COLO829 (cell line): ENCODE measurements at regions not wholly inside any gene's neighbourhood (a gene's known extent, or its start where the extent isn't known, plus 50 kb on each side); places are given as distances from the start of the nearest gene placed in this dataset.
"Not testable (repeated sequence)": the region's sequence is repeated elsewhere in the genome, so short reads cannot be mapped to it uniquely, and the experiment has no call there.

Experiments
- DNase-seq: peaks from one replicate; pipeline ENCODE4 v3.0.0; 2012; ENCODE audit warnings: low spot score

DNA sequence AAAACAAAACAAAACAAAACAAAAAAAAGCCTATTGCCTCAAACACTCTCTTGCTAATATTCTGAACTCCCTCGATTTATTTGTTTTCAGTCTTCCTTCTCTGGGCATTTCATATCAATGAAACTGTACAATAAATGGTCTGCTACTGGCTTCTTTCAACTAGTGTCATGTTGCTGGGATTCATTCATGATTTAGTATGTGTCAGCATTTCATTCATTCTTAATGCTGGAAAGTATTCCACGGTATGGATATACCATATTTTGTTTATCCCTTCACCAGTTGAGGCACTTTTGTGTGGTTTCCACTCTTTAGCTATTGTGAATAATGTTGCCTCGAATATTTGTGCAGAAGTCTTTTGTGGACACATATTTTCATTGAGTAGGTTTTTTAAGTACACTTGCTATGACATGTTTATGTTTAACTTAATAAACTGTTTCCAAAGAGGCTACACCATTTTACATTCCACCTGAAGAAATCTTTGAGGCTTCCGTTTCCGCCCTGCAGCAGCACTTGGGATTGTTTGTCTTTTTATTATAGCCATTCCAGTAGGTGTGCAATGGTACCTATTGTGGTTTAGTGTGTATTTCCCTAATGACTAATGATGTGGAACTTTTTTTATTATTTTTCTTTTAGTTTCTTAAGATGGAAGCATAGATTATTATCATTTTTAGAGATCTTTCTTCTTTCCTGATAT lies 543.6 kb upstream of the SOX11 start:
- no peak for DNase-seq

DNA sequence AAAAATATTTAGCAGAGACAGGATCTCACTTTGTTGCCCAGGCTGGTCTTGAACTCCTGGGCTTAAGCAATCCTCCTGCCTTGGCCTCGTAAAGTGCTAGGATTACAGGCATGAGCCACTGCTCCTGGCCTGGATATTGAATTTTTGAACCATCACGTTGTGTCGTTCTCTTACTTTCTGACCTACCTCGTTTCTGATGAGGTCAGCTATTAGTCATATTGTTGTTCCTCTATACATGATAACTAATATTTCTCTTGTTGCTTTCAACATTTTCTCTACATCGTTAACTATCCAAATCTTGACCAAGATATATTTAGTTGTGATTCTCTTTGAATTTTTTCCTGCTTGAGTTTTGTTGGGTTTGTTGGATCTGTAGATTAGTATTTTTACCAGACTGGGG lies 541.3 kb upstream of the SOX11 start:
- DNase-seq = no peak

GRCh38 chr2:5164776-5165525 lies 527.2 kb upstream of the SOX11 start:
- peak; percentile 66 for DNase-seq

DNA sequence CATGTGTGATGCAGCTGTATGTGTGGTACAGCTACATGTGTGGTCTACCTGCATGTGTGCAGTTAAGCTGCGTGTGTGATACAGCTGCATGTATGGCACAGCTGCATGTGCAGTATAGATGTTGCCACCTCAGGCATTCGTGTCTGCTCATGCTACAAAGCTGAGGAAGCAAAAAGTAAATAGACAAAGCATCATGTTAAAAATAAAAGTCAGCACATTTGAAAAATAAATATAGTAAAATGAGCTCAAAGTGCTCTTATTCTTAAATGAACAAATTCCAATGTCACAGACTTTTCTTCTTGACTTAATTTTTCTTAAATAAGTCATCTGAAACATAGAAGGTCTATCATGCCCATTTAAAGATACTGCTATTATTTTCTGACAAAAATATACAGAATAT lies 519.3 kb upstream of the SOX11 start:
- DNase-seq = no peak

- DNase-seq = no peak
Observed at GRCh38 chr2:5173876-5174535, 518.2 kb upstream of the SOX11 start.

DNA sequence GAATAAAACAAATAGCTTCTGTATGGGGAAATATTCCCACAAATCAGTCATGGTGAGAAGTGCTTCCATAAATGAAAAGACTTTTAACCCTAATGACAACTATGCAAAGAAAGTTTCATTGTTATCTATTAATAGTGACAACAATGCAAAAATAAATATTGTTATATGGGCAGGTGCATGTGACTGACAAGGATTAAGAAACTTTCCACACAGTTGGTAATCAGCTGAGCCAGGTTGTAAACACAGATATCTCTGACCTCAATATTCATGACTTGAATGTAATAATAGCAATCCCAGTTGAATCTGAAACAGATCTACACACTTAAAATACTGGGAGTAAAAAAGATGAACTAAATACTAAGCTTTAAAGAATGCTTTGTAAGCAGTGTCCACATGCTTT lies 517.0 kb upstream of the SOX11 start:
- DNase-seq = no peak

DNA sequence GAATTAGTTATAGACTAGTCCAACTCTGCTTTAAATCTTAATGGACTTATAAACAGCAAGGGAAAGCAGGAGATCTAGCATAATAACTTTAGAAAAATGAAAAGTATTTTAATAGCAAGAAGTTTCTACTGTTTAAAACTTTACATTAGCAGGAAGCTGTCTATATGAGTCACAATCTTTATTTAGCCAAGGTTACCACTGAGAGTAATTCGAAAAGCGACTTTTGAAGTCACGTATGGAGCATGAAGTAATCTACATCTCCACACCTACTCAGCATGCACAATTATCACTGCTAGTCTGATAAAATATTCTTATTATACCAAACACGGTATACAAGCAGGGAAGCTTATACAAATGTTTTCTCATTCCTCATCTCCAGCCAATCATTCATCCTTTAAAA lies 515.4 kb upstream of the SOX11 start:
- no peak for DNase-seq

DNA sequence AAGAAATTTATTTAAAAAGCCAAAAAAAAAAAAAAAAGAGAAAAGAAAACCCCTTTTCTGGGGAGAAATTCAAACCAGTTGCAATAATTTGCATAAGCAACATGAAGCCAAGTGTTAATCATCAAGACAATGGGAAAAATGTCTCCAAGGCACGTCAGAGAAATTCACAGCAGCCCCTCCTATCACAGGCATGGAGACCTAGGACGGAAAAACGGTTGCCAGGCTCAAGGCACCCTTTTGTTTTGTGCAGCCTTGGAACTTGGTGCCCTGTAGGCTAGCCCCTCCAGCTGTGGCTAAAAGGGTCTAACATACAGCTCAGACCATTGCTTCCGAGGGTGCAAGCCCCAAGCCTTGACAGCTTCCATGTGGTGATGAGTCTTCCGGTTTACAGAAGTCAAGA lies 509.2 kb upstream of the SOX11 start:
- no peak for DNase-seq

GRCh38 chr2:5187283-5187682 lies 504.9 kb upstream of the SOX11 start:
- no peak for DNase-seq

- no peak for DNase-seq
Observed at GRCh38 chr2:5188636-5189035, 503.5 kb upstream of the SOX11 start.

DNA sequence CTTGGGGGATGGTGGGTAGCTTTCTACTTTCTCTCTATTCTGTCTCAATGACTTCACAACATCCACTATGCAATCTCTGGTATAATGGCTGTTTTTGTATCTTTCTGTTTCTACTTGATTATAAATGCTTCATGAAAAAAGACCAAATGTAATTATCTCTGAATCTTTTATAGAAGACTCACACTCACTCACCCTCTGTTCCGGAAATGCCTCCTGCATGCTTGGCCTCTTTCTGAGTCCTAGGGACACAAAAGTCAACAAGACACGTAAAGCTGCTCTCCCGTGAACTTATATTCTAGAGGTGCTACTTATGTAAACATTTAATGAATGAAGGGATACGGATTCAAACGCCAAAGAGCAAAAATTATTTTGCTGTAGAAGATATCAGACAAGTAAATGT lies 502.2 kb upstream of the SOX11 start:
- DNase-seq = peak; percentile 56

DNA sequence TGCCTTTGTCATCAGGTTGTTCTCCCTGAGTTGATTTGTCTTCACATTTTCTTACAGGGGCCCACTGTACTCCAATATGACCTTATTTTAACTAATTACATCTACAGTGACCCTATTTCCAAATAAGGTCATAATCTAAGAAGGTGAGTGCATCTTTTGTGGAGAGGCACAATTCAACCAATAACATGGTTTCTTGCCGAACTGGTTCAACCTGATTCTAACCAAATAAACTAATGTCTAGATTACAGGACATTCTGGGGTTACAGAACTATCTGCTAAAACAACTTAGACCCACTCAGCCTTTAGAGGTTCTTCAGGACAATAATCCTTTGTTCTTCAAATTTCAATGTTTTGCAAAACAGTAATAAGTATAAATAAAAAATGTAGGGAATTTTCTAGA lies 496.5 kb upstream of the SOX11 start:
- DNase-seq = no peak

DNA sequence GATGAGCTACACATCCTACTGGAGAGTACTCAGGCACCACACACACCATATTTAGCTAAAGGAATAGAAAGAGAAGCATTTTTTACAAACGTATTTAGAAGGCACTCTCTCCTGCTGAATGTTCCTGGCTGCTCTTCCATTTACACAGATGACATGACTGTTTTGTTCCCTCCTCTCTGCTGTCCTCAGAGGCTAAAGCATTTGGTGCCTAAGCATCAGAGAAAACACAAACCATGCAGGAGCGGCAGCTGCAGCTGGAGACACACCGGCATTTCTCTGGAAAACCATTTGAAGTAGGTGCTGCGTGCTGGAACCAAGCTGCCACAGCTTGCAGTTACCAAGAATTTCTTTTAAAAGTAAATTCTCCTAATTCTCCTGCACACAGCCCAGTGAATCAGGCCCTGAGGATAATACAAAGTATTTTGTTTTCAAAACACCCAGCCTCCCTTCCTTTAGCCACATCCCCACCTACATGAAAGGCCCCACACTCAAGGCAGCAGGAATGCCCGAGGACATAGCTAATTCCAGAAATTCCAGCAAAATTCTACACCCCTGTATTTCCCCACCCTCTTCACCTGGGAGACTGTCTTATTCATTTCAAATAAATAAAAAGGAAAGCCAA lies 488.9 kb upstream of the SOX11 start:
- no peak for DNase-seq

DNA sequence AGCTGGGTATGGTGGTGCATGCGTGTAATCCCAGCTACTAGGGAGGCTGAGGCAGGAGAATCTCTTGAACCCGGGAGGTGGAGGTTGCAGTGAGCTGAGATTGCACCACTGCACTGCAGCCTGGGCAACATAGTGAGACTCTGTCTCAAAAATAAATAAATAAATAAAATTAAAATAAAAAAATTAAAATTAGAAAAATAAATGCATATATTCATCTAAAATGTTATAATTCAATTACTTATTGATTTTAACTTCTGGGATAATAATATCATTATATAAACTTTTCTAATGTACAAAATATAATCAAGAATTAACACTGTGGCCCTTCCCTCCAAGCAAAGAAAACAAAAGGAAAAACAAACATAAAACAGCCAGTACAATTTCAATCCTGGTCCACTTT lies 485.4 kb upstream of the SOX11 start:
- DNase-seq = not testable (repeated sequence)

- peak; percentile 43 for DNase-seq
Observed at GRCh38 chr2:5215989-5216607, 476.1 kb upstream of the SOX11 start.

DNA sequence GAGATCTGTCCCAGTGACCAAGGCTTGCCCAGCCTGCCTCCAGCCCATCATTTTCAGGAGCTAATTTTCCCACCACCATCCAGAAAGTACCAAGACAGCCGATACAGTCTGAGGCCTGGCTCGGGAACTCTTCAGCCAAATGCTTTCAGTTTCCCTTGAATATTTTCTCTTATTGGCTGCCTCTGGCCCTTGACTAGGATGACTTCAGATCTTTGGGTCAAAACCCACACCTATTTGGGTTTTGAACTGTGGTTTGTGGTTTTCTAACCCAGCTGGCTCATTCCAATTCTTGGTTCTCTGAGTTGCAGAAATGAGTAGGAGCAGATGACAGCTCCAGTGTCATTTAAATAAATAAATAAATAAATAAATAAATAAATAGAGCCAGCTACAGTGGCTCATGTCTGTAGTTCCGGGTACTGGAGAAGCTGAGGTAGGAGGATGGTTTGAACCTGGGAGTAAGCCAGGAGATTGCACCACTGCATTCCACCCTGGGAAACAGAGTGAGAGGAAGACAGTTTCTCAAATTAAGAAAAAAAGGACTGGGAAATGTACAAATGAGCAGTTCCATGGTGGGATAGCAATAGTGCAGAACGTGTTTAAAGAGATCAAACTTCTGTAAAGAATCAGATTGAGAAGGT lies 465.0 kb upstream of the SOX11 start:
- no peak for DNase-seq

DNA sequence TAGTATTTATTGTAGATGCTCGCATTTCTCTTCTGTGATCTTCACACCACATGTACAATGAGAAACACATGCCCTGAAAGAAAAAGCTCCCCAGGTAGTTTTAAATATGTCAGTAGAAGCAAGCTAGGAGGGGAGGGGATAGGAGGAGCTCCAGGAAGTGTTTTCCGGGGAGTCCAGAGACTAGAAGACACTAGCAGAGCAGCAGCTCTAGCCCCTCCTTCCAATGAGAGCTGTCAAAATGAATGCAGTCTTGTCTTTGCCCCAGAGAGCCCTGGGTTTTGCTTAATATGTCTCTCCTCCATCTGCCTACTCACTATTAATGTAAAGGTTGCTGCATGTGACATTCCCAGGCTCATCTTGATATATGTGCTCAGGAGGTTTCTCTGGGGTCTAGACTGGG lies 462.6 kb upstream of the SOX11 start:
- DNase-seq = no peak

GRCh38 chr2:5230444-5230843 lies 461.7 kb upstream of the SOX11 start:
- no peak for DNase-seq

GRCh38 chr2:5230855-5231254 lies 461.3 kb upstream of the SOX11 start:
- DNase-seq = no peak

DNA sequence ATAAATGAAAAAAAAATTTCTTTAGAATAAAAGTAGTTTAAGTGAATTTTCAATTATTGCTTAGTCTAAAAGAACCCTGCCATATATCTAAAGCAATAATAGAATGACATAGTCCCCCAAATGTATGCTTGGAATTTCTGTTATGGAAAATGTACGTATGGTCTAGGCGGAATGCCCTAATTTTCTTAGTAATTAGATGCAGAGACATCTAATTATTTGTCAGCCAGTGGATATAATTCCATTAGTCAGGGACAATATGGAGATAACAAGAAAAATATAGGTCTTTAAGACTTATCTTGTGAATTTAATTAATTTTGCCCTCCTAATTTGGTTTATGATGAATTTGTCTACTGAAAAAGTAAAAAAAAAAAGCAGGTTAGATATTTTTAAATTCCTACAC lies 460.9 kb upstream of the SOX11 start:
- DNase-seq = no peak

DNA sequence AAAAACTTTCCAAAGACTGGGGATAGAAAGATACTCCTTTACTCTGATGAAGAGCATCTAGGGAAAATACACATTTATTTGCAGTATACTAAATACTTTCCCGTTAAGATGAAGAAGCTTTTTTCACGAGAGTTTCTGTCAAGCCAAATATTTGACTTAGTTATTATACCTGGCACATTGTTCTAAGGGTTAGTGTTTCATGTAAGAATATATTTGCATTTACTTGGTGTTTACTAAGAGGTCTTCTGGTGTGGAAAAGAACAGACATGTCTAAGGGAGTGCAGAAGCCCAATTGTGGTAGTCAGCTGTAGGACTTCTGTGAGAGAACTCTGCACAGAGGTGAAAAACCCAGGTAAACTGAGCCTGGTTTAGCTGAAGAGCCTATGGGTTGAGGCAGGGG lies 457.6 kb upstream of the SOX11 start:
- DNase-seq = no peak

GRCh38 chr2:5235701-5236100 lies 456.5 kb upstream of the SOX11 start:
- DNase-seq = no peak
